NCI-H1930 (cell line): ENCODE measurements at regions not wholly inside any gene's neighbourhood (a gene's known extent, or its start where the extent isn't known, plus 50 kb on each side); places are given as distances from the start of the nearest gene placed in this dataset.
"Not testable (repeated sequence)": the region's sequence is repeated elsewhere in the genome, so short reads cannot be mapped to it uniquely, and the experiment has no call there.

Source experiments
- DNase-seq, 2 experiments: peaks; one replicate each; lab custom pipeline; 2025; lab: John Stamatoyannopoulos, UW

- DNase-seq = no peak
Measured at GRCh38 chr10:84704101-84704500, 375.7 kb downstream of the CCSER2 start.

- DNase-seq = no peak
Measured at GRCh38 chr10:84706431-84706830, 378.0 kb downstream of the CCSER2 start.

- DNase-seq = no peak
Measured at GRCh38 chr10:84706875-84707274, 378.5 kb downstream of the CCSER2 start.

- no peak for DNase-seq
Measured at GRCh38 chr10:84715911-84716310, 387.5 kb downstream of the CCSER2 start.

- no peak for DNase-seq
Measured at GRCh38 chr10:84718877-84719616, 390.7 kb downstream of the CCSER2 start.

- no peak for DNase-seq
Measured at GRCh38 chr10:84719687-84720086, 391.3 kb downstream of the CCSER2 start.

- DNase-seq = no peak
Measured at GRCh38 chr10:84727398-84727797, 399.0 kb downstream of the CCSER2 start.

GRCh38 chr10:84739126-84739525, 410.7 kb downstream of the CCSER2 start:
- not testable (repeated sequence) for DNase-seq

GRCh38 chr10:84739641-84740040, 411.3 kb downstream of the CCSER2 start:
- DNase-seq = no peak

- no peak for DNase-seq
Measured at GRCh38 chr10:84743483-84743882, 415.1 kb downstream of the CCSER2 start.

- DNase-seq = no peak
Measured at GRCh38 chr10:84755311-84755710, 426.9 kb downstream of the CCSER2 start.

GRCh38 chr10:84756653-84757052, 428.3 kb downstream of the CCSER2 start:
- not testable (repeated sequence) for DNase-seq

- DNase-seq = not testable (repeated sequence)
Measured at GRCh38 chr10:84761994-84762614, 433.7 kb downstream of the CCSER2 start.

- DNase-seq = no peak
Measured at GRCh38 chr10:84762754-84763394, 434.5 kb downstream of the CCSER2 start.

GRCh38 chr10:84763965-84764364, 435.6 kb downstream of the CCSER2 start:
- no peak for DNase-seq

GRCh38 chr10:84765086-84765485, 436.7 kb downstream of the CCSER2 start:
- no peak for DNase-seq

GRCh38 chr10:84765656-84766055, 437.3 kb downstream of the CCSER2 start:
- no peak for DNase-seq

GRCh38 chr10:84766923-84767322, 438.5 kb downstream of the CCSER2 start:
- DNase-seq = no peak

- DNase-seq = no peak
Measured at GRCh38 chr10:84768132-84768531, 439.7 kb downstream of the CCSER2 start.

GRCh38 chr10:84770824-84771223, 442.4 kb downstream of the CCSER2 start:
- DNase-seq = no peak

- DNase-seq = peak in 1 of 2 experiments; percentile 2
Measured at GRCh38 chr10:84783386-84783785, 455.0 kb downstream of the CCSER2 start.

- DNase-seq = no peak
Measured at GRCh38 chr10:84783909-84784308, 455.5 kb downstream of the CCSER2 start.

- DNase-seq = no peak
Measured at GRCh38 chr10:84784749-84785148, 456.4 kb downstream of the CCSER2 start.
